Gastroesophageal sphincter (tissue), 4 donors: ENCODE measurements at regions not wholly inside any gene's neighbourhood (a gene's known extent, or its start where the extent isn't known, plus 50 kb on each side); places are given as distances from the start of the nearest gene placed in this dataset.
A peak's percentile ranks its signal among the peaks of the same experiment; 100 is the strongest.
"Not testable (repeated sequence)": the region's sequence is repeated elsewhere in the genome, so short reads cannot be mapped to it uniquely, and the experiment has no call there.

Experiments
- ATAC-seq: fragments of 150-250 bp; one replicate; pipeline ENCODE4 v1.9.1; 2016; ENCODE audit warnings: mild to moderate bottlenecking, moderate library complexity
- H3K27ac ChIP-seq, 4 donors: fragments of 200-600 bp; sonication (generic) in 3 of 4; 1 replicate in 3 of 4; 2 replicates in 1 of 4; pipeline ENCODE4 v1.5.1; 2016 to 2019
- H3K27me3 ChIP-seq: fragments of 200-600 bp; sonication (generic); one replicate; pipeline ENCODE4 v1.5.1; 2019
- H3K36me3 ChIP-seq, 2 donors: fragments of 200-600 bp; sonication (generic); one replicate each; pipeline ENCODE4 v1.5.1; 2019; ENCODE audit warnings: control low read depth in 1 of 2
- H3K4me1 ChIP-seq, 3 donors: fragments of 200-600 bp; sonication (generic); 1 replicate in 2 of 3; 2 replicates in 1 of 3; pipeline ENCODE4 v1.5.1; 2016 to 2019; ENCODE audit warnings: control low read depth in 2 of 3
- H3K4me3 ChIP-seq, 2 donors: fragments of 200-600 bp; sonication (generic); one replicate each; pipeline ENCODE4 v1.5.1; 2019; ENCODE audit warnings: mild to moderate bottlenecking in 1 of 2, moderate library complexity in 1 of 2
- H3K9me3 ChIP-seq, 3 donors: fragments of 200-600 bp; sonication (generic); one replicate each; pipeline ENCODE4 v1.5.1; 2017 to 2019; ENCODE audit warnings: control low read depth in 2 of 3
- WGBS, 2 donors: methylation state at CpG; one replicate each; pipeline ENCODE4 v1.1.5; 2018; ENCODE audit warnings: low coverage in 1 of 2; 5-methylcytosine and 5-hydroxymethylcytosine counted together

- not testable (repeated sequence) for H3K27me3 ChIP-seq, H3K36me3 ChIP-seq, H3K4me1 ChIP-seq, H3K4me3 ChIP-seq, ATAC-seq, H3K27ac ChIP-seq, H3K9me3 ChIP-seq
- WGBS, 2 donors: no CpG with 5 or more reads among the region's 4 CpGs
These were observed 183.3 kb upstream of the PRKX start for GRCh38 chrX:3896755-3897154.

- not testable (repeated sequence) for H3K36me3 ChIP-seq, H3K4me3 ChIP-seq, H3K9me3 ChIP-seq, H3K27me3 ChIP-seq, H3K4me1 ChIP-seq, H3K27ac ChIP-seq, ATAC-seq
- no CpG with 5 or more reads among the region's 5 CpGs for WGBS, 2 donors
These were observed 169.1 kb upstream of the PRKX start for GRCh38 chrX:3882553-3882920.

DNA sequence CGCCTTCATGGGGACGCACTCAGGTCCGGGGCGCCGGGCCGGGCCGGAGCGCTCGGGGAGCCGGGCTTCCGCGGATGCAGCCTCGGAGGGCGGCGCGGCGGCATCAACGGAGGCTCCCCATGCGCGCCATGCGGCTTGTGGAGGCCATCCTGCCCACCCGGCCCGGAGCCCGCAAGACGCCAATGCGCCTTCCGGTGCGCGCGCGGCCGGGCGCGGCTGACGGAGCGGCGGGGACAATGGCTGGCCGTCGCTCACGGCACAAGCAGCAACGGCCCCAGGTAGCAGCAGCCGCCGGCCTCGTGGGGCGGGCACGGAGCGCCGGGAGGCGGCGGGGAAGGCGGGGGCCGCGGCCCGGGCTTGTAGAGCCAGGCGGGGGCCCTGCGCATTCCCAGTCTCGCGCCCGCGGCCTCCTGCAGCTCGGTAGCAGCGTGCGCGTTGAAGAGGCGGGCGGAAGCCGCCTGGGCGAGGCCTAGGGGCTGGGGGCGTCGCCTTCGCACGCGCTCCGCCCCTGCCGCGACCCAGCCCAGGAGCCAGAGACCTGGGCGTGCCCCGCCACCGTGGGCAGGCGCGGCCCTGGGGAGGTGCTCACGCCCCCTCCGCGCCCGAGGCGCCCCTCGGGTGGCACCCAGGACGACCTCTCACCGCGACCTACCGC, 168.6 kb upstream of the PRKX start:
- no CpG with 5 or more reads among the region's 91 CpGs for WGBS, 2 donors
- H3K36me3 ChIP-seq, H3K27me3 ChIP-seq, H3K4me1 ChIP-seq, H3K9me3 ChIP-seq, H3K27ac ChIP-seq, H3K4me3 ChIP-seq: not testable (repeated sequence)
- peak; percentile 73 for ATAC-seq

- not testable (repeated sequence) for H3K27me3 ChIP-seq, ATAC-seq, H3K4me1 ChIP-seq, H3K9me3 ChIP-seq, H3K4me3 ChIP-seq, H3K27ac ChIP-seq, H3K36me3 ChIP-seq
- no CpG with 5 or more reads among the region's 63 CpGs for WGBS, 2 donors
These were observed 167.9 kb upstream of the PRKX start for GRCh38 chrX:3881255-3881895.

DNA sequence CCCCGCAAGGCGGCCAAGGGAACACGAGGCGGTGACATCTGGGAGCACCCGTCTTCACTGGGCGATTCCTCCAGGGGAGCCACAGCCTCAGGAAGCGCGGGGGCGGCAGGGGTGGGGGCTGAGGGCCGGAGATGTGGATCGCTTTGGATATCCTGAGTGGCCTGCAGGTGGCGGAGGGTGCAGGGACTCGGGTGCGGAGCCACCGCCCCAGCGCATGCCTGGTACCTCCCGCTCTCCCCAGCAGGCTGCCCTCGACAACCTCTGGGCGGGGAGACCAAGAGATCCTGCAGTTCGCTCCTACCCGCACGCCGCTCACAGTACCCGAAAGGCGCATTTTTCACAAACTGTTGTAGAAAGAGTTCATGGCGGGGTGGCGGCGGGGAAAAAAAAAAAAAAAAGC, 162.9 kb upstream of the PRKX start:
- not testable (repeated sequence) for H3K4me3 ChIP-seq, H3K27me3 ChIP-seq, H3K4me1 ChIP-seq, H3K27ac ChIP-seq, H3K9me3 ChIP-seq, H3K36me3 ChIP-seq, ATAC-seq
- WGBS, 2 donors: no CpG with 5 or more reads among the region's 28 CpGs

GRCh38 chrX:3875638-3876037, 162.2 kb upstream of the PRKX start:
- H3K4me1 ChIP-seq, ATAC-seq, H3K9me3 ChIP-seq, H3K27ac ChIP-seq, H3K4me3 ChIP-seq, H3K36me3 ChIP-seq, H3K27me3 ChIP-seq: not testable (repeated sequence)
- no CpG with 5 or more reads among the region's 12 CpGs for WGBS, 2 donors

- H3K36me3 ChIP-seq, H3K4me3 ChIP-seq, H3K9me3 ChIP-seq, H3K4me1 ChIP-seq, H3K27ac ChIP-seq, ATAC-seq, H3K27me3 ChIP-seq: not testable (repeated sequence)
- WGBS, 2 donors: 75 to 87% methylated on average over 4 to 6 of the region's 12 CpGs
These were observed 158.9 kb upstream of the PRKX start for GRCh38 chrX:3872226-3872879.

DNA sequence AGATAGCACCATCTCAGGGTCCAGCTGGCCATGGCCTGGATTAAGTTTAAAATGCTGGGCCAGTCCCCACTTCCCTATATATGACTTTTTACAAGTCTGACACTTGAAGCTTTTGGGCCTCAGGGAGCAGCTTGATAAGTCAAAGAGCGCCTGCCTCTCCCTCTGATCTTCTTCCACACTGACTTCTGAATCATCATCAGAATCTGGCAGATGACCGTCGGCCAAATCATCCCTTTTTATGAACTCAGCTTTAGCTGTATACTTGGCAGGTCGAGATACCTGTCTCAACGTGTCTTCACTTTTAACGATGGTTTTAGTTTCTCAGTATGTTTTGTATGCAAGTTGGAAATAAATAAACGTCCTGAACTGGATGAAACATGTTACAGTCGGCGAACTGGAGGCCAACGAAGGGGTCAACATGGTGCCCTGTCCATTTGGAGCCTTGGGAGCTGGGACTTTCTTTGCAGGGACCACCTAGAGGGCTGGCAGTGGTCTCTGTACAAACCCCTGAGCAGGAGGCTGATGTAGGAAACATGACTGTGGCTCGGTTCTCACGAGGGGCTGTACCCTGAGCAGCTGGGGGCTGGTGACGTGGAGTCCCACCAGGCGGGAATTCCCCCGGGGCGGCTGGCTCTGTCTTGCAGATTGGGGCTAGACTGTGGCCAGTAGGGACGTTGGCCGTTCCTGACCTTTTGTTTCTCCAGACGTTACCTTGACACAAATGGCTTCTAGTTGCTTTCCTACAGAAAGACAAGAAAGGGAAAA, 153.8 kb upstream of the PRKX start:
- ATAC-seq, H3K9me3 ChIP-seq, H3K36me3 ChIP-seq, H3K4me1 ChIP-seq, H3K27me3 ChIP-seq, H3K27ac ChIP-seq, H3K4me3 ChIP-seq: not testable (repeated sequence)
- no CpG with 5 or more reads among the region's 19 CpGs for WGBS, 2 donors

DNA sequence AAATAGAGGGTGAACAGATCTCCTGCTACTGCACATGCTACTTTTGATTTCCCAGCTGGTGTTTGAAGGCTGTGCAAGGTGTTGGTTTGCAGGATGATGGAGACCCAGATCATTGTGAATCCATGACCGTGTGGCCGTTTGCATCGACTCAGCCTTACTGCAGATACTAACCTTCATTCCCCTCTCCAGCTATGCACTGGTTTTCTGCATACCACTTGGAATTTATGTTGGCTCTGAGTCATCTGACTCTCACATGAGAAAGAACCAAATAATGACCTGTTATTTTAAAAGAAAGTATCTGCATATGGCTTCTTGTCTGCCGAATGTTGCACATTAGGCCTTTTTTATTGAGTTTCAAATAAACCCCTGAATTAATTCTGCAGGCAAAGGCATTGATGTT, 144.9 kb upstream of the PRKX start:
- H3K4me1 ChIP-seq, H3K4me3 ChIP-seq, H3K9me3 ChIP-seq, H3K36me3 ChIP-seq, ATAC-seq, H3K27ac ChIP-seq, H3K27me3 ChIP-seq: not testable (repeated sequence)
- no CpG with 5 or more reads among the region's 4 CpGs for WGBS, 2 donors

DNA sequence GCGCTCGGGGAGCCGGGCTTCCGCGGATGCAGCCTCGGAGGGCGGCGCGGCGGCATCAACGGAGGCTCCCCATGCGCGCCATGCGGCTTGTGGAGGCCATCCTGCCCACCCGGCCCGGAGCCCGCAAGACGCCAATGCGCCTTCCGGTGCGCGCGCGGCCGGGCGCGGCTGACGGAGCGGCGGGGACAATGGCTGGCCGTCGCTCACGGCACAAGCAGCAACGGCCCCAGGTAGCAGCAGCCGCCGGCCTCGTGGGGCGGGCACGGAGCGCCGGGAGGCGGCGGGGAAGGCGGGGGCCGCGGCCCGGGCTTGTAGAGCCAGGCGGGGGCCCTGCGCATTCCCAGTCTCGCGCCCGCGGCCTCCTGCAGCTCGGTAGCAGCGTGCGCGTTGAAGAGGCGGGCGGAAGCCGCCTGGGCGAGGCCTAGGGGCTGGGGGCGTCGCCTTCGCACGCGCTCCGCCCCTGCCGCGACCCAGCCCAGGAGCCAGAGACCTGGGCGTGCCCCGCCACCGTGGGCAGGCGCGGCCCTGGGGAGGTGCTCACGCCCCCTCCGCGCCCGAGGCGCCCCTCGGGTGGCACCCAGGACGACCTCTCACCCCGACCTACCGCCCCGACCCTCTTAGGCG, 130.2 kb upstream of the PRKX start:
- no CpG with 5 or more reads among the region's 85 CpGs for whole genome bisulfite sequencing, 2 donors
- not testable (repeated sequence) for H3K36me3 ChIP-seq, H3K27ac ChIP-seq, H3K27me3 ChIP-seq, H3K4me1 ChIP-seq, H3K9me3 ChIP-seq
- peak; percentile 28 for ATAC-seq
- H3K4me3 ChIP-seq: peak overlapping the region in 1 of 2 donors; percentile 48

DNA sequence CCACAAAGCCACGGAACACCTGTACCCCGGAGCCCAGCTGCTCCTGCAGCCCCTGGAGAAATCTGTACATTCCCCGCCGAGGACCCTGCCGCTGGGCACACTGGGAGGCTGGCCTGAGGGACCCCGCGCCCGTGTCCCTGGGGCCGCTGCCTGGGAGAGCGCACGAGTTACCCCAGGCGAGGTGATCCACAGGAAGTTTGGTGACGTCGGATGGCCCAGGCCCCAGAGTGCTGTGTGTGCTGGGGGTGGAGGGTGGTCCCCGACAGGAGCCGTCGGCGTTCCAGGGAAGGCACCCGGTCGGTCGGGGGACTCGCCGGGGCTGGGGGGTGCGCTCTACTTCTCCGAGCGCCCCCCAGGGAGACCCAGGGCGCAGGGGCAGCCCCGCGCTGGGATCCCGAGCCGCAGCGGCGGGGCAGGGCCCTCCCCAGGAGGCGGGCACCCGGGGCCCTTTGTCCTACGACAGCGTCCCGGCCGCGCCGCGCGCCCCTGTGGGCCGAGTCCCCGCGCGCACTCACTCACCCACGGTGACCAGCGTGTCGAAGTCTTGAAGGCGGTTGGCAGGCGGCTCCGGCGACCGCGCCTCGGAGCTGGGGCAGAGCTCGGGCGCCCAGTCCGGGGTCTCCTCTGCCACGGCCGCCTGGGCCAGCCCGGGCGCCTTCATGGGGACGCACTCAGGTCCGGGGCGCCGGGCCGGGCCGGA, 129.5 kb upstream of the PRKX start:
- not testable (repeated sequence) for H3K4me1 ChIP-seq, H3K36me3 ChIP-seq, H3K27ac ChIP-seq, H3K27me3 ChIP-seq, H3K9me3 ChIP-seq
- peak; percentile 62 for ATAC-seq
- H3K4me3 ChIP-seq: peak overlapping the region in 1 of 2 donors; percentile 48
- no CpG with 5 or more reads among the region's 70 CpGs for WGBS, 2 donors

GRCh38 chrX:3838754-3839153, 125.3 kb upstream of the PRKX start:
- H3K4me3 ChIP-seq, H3K36me3 ChIP-seq, H3K4me1 ChIP-seq, H3K9me3 ChIP-seq, H3K27me3 ChIP-seq, H3K27ac ChIP-seq, ATAC-seq: not testable (repeated sequence)
- WGBS, 2 donors: no CpG with 5 or more reads among the region's 24 CpGs
